OCI-LY3 (cell line): ENCODE measurements at regions not wholly inside any gene's neighbourhood (a gene's known extent, or its start where the extent isn't known, plus 50 kb on each side); places are given as distances from the start of the nearest gene placed in this dataset.

Experiments used
- EZH2phosphoT487 ChIP-seq: fragments of 200-600 bp; shearing (Covaris generic); IDR thresholded peaks from 2 replicates; pipeline ENCODE4 v1.6.1; 2018; ENCODE audit warnings: antibody characterized with exemption, mixed run types, low read depth
- TF ChIP-seq, protein P1 (sequence below): fragments of 200-600, 300-600 bp; sonication (generic); IDR thresholded peaks from 2 replicates; pipeline ENCODE4 v1.5.1; 2014; ENCODE audit warnings: antibody characterized with exemption, low read length, low read depth

- TF ChIP-seq EZH2phosphoT487, result no peak
- TF ChIP-seq, protein P1, sequence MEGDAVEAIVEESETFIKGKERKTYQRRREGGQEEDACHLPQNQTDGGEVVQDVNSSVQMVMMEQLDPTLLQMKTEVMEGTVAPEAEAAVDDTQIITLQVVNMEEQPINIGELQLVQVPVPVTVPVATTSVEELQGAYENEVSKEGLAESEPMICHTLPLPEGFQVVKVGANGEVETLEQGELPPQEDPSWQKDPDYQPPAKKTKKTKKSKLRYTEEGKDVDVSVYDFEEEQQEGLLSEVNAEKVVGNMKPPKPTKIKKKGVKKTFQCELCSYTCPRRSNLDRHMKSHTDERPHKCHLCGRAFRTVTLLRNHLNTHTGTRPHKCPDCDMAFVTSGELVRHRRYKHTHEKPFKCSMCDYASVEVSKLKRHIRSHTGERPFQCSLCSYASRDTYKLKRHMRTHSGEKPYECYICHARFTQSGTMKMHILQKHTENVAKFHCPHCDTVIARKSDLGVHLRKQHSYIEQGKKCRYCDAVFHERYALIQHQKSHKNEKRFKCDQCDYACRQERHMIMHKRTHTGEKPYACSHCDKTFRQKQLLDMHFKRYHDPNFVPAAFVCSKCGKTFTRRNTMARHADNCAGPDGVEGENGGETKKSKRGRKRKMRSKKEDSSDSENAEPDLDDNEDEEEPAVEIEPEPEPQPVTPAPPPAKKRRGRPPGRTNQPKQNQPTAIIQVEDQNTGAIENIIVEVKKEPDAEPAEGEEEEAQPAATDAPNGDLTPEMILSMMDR, result no peak
These were observed 108.9 kb upstream of the PROK2 start for GRCh38 chr3:71893702-71894479.
